ENCODE measurements at regions not wholly inside any gene's neighbourhood (a gene's known extent, or its start where the extent isn't known, plus 50 kb on each side); places are given as distances from the start of the nearest gene placed in this dataset.

DNA sequence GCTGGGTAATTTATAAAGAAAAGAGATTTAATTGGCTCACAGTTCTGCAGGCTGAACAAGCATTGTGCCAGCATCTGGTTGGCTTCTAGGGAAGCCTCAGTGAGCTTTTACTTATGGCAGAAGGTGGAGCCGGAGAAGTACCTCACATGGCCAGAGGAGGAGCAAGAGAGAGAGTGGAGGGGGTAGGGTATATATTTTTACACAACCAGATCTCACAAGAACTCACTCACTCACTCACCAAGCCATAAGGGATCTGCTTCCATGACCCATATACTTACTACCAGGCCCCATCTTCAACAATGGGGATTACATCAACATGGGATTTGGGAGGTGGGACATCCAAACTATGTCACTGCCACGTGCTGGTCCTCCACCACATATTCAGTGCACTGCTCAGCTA is 117.2 kb upstream of the PRNP start:
- Histone ChIP-seq H3K4me2 (ENCODE audit: low read depth, low read length, poor library complexity, severe bottlenecking) (no peak overlapping the region), H3K9ac (ENCODE audit: low read length) (no peak overlapping the region), H3K79me2 (ENCODE audit: insufficient read depth, low read length) (no peaks in the 10 kb centered on the region), H3K4me3 (ENCODE audit: insufficient read depth, low read length, poor library complexity, severe bottlenecking) (no peak overlapping the region), H3F3A (ENCODE audit: insufficient read depth) (no peaks in the 10 kb centered on the region), H3K27me3 (ENCODE audit: low read length) (no peaks in the 10 kb centered on the region), H3K9me2 (replicated peaks; ENCODE audit: insufficient read depth, low read length) (no peaks in the 10 kb centered on the region), H3K9me3 (ENCODE audit: insufficient read depth, low read length) (no peaks in the 10 kb centered on the region), H3K36me3 (ENCODE audit: low read length) (no peaks in the 10 kb centered on the region), H3K27ac (ENCODE audit: low read depth, low read length) (no peak overlapping the region), H4K20me1 (ENCODE audit: low read depth, low read length) (no peaks in the 10 kb centered on the region), H2AFZ (ENCODE audit: low read depth, low read length, severe bottlenecking) (no peak overlapping the region)
- TF ChIP-seq, protein P1, sequence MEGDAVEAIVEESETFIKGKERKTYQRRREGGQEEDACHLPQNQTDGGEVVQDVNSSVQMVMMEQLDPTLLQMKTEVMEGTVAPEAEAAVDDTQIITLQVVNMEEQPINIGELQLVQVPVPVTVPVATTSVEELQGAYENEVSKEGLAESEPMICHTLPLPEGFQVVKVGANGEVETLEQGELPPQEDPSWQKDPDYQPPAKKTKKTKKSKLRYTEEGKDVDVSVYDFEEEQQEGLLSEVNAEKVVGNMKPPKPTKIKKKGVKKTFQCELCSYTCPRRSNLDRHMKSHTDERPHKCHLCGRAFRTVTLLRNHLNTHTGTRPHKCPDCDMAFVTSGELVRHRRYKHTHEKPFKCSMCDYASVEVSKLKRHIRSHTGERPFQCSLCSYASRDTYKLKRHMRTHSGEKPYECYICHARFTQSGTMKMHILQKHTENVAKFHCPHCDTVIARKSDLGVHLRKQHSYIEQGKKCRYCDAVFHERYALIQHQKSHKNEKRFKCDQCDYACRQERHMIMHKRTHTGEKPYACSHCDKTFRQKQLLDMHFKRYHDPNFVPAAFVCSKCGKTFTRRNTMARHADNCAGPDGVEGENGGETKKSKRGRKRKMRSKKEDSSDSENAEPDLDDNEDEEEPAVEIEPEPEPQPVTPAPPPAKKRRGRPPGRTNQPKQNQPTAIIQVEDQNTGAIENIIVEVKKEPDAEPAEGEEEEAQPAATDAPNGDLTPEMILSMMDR (IDR thresholded peaks at IDR 0.05; ENCODE audit: insufficient read depth, low read length, poor library complexity, severe bottlenecking): no peak
- TF ChIP-seq EZH2phosphoT487 (conservative IDR thresholded peaks at IDR 0.05; ENCODE audit: low read length): no peak

DNA sequence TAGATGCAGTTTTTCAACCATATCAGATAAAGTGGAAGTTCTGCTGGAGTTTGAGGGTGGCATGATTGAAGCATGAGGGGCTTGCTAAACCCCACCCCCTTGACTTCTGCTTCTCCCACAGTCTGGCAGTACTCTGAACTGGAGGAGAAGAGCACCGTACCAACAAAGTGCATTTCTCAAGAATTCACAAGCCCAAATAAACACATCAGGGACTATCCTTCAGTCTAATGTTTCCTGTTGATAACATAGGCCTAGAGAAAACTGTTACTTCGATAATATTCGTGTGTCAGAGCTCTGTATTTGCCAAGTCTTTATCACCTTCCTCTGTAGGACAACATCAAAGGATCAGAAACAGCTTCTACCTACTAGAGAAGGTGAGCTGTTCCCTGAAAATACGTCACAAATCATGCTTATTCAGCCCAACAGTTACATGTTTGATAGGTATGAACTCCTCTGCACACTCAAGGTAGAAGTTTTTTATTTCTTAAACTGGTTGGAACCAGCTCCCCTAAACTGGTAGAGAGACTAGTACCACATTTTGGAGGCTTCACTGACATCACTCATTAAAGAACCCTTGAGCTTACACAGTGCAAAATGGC is 117.8 kb upstream of the PRNP start:
- no peaks in the 10 kb centered on the region for H3K9me3 ChIP-seq (ENCODE audit: insufficient read depth, low read length)
- H3K9me2 ChIP-seq (replicated peaks; ENCODE audit: insufficient read depth, low read length): no peaks in the 10 kb centered on the region
- H3K27me3 ChIP-seq (ENCODE audit: low read length): no peaks in the 10 kb centered on the region
- H3K9ac ChIP-seq (ENCODE audit: low read length): no peak overlapping the region
- TF ChIP-seq, protein P1 (IDR thresholded peaks at IDR 0.05; ENCODE audit: insufficient read depth, low read length, poor library complexity, severe bottlenecking): no peak
- TF ChIP-seq EZH2phosphoT487 (conservative IDR thresholded peaks at IDR 0.05; ENCODE audit: low read length): no peak
- no peaks in the 10 kb centered on the region for H3K79me2 ChIP-seq (ENCODE audit: insufficient read depth, low read length)
- no peak overlapping the region for H3K27ac ChIP-seq (ENCODE audit: low read depth, low read length)
- H3K4me2 ChIP-seq (ENCODE audit: low read depth, low read length, poor library complexity, severe bottlenecking): no peak overlapping the region
- no peak overlapping the region for H2AFZ ChIP-seq (ENCODE audit: low read depth, low read length, severe bottlenecking)
- no peak overlapping the region for H3K4me3 ChIP-seq (ENCODE audit: insufficient read depth, low read length, poor library complexity, severe bottlenecking)
- H3K36me3 ChIP-seq (ENCODE audit: low read length): no peaks in the 10 kb centered on the region
- no peaks in the 10 kb centered on the region for H3F3A ChIP-seq (ENCODE audit: insufficient read depth)
- H4K20me1 ChIP-seq (ENCODE audit: low read depth, low read length): no peaks in the 10 kb centered on the region

DNA sequence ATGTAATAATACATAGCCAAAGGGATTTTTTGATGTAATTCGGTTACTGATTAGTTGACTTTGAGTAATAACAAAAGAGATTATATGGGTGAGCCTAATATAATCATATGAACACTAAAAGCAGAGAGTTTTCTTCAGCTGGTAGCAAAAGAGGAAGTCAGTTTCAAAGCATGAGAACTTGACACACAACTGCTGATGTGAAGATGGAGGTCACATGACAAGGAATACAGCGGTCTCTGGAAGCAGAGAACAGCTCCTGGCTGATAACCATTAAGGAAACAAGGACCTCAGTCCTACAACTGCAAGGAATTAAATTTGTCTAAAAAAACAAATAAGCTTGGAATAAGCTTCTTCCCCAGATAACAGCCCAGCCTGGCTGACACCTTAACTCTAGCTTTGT is 119.1 kb upstream of the PRNP start:
- no peak overlapping the region for H3K4me2 ChIP-seq (ENCODE audit: low read depth, low read length, poor library complexity, severe bottlenecking)
- H3K27me3 ChIP-seq (ENCODE audit: low read length): no peaks in the 10 kb centered on the region
- no peaks in the 10 kb centered on the region for H4K20me1 ChIP-seq (ENCODE audit: low read depth, low read length)
- H3K9me2 ChIP-seq (replicated peaks; ENCODE audit: insufficient read depth, low read length): no peaks in the 10 kb centered on the region
- no peaks in the 10 kb centered on the region for H3K36me3 ChIP-seq (ENCODE audit: low read length)
- H3K4me3 ChIP-seq (ENCODE audit: insufficient read depth, low read length, poor library complexity, severe bottlenecking): no peak overlapping the region
- H3K27ac ChIP-seq (ENCODE audit: low read depth, low read length): no peak overlapping the region
- H3K9ac ChIP-seq (ENCODE audit: low read length): no peak overlapping the region
- no peaks in the 10 kb centered on the region for H3K9me3 ChIP-seq (ENCODE audit: insufficient read depth, low read length)
- H3K79me2 ChIP-seq (ENCODE audit: insufficient read depth, low read length): no peaks in the 10 kb centered on the region
- H3F3A ChIP-seq (ENCODE audit: insufficient read depth): no peaks in the 10 kb centered on the region
- H2AFZ ChIP-seq (ENCODE audit: low read depth, low read length, severe bottlenecking): no peak overlapping the region
- TF ChIP-seq, protein P1 (IDR thresholded peaks at IDR 0.05; ENCODE audit: insufficient read depth, low read length, poor library complexity, severe bottlenecking): no peak
- TF ChIP-seq EZH2phosphoT487 (conservative IDR thresholded peaks at IDR 0.05; ENCODE audit: low read length): no peak

Measured in SU-DHL-6 (cell line).